ENCODE measurements at regions not wholly inside any gene's neighbourhood (a gene's known extent, or its start where the extent isn't known, plus 50 kb on each side); places are given as distances from the start of the nearest gene placed in this dataset.

GRCh38 chr16:79265701-79266100 is 334.8 kb downstream of the MAF start (continued):
- TF ChIP-seq CHD7 (IDR thresholded peaks at IDR 0.05; ENCODE audit: low read depth, low read length), result no peak
- TF ChIP-seq ATF4 (CRISPR knock-in tag; IDR thresholded peaks at IDR 0.05), result no peak
